Progenitor cell of endocrine pancreas (in vitro differentiated cells): ENCODE measurements at regions not wholly inside any gene's neighbourhood (a gene's known extent, or its start where the extent isn't known, plus 50 kb on each side); places are given as distances from the start of the nearest gene placed in this dataset.
"Not testable (repeated sequence)": the region's sequence is repeated elsewhere in the genome, so short reads cannot be mapped to it uniquely, and the experiment has no call there.

Experiments used
- DNase-seq: peaks from one replicate; pipeline ENCODE4 v3.0.0; 2021; ENCODE audit warnings: low spot score; ENCODE audit not compliant: unreplicated experiment
- H3K27ac Mint-ChIP-seq: 2 replicates; pipeline ENCODE4 v1.8.0; 2021; ENCODE audit warnings: mild to moderate bottlenecking, moderate library complexity, mixed read lengths
- H3K27me3 Mint-ChIP-seq: 2 replicates; pipeline ENCODE4 v1.8.0; 2021; ENCODE audit warnings: mixed read lengths
- H3K36me3 Mint-ChIP-seq: 2 replicates; pipeline ENCODE4 v1.8.0; 2022; ENCODE audit warnings: mixed read lengths; ENCODE audit not compliant: insufficient read depth
- H3K4me1 Mint-ChIP-seq: 2 replicates; pipeline ENCODE4 v1.8.0; 2021; ENCODE audit warnings: low read depth, mixed read lengths
- H3K4me3 Mint-ChIP-seq: 2 replicates; pipeline ENCODE4 v1.8.0; 2021; ENCODE audit warnings: low read depth, mild to moderate bottlenecking, moderate library complexity, mixed read lengths
- H3K9me3 Mint-ChIP-seq: 2 replicates; pipeline ENCODE4 v1.8.0; 2021; ENCODE audit warnings: low read depth, mixed read lengths
- CTCF ChIP-seq: fragments of 200-600 bp; sonication (generic); IDR thresholded peaks from one replicate; pipeline ENCODE4 v1.5.0; 2021; ENCODE audit warnings: antibody characterized with exemption, mild to moderate bottlenecking; ENCODE audit not compliant: unreplicated experiment

GRCh38 chr1:96886474-96886873 is 164.9 kb downstream of the PTBP2 start:
- H3K36me3 Mint-ChIP-seq: peaks cover 4% of the 10 kb centered on the region
- H3K27ac Mint-ChIP-seq: no peak overlapping the region
- no peak overlapping the region for H3K4me3 Mint-ChIP-seq
- no peak for DNase-seq
- H3K9me3 Mint-ChIP-seq: peaks cover 12% of the 10 kb centered on the region
- no peaks in the 10 kb centered on the region for H3K27me3 Mint-ChIP-seq
- H3K4me1 Mint-ChIP-seq: no peaks in the 10 kb centered on the region
- TF ChIP-seq CTCF: no peak

- no peak for TF ChIP-seq CTCF
- Mint-ChIP-seq H3K27me3 (no peaks in the 10 kb centered on the region), H3K4me3 (no peak overlapping the region)
Measured at GRCh38 chr1:96887501-96887900, 165.9 kb downstream of the PTBP2 start.

GRCh38 chr1:96901783-96902363 is 180.3 kb downstream of the PTBP2 start:
- Mint-ChIP-seq H3K4me1 (no peaks in the 10 kb centered on the region), H3K9me3 (peaks cover 30% of the 10 kb centered on the region), H3K27ac (no peak overlapping the region), H3K27me3 (no peaks in the 10 kb centered on the region), H3K4me3 (no peak overlapping the region), H3K36me3 (peaks cover 5% of the 10 kb centered on the region)
- TF ChIP-seq CTCF: no peak
- DNase-seq: no peak

More at GRCh38 chr1:96887501-96887900, 165.9 kb downstream of the PTBP2 start:
- Mint-ChIP-seq H3K9me3 (peaks cover 18% of the 10 kb centered on the region), H3K4me1 (no peaks in the 10 kb centered on the region), H3K27ac (no peak overlapping the region), H3K36me3 (peaks cover 5% of the 10 kb centered on the region)
- DNase-seq: no peak

- no peaks in the 10 kb centered on the region for H3K9me3 Mint-ChIP-seq
- no peaks in the 10 kb centered on the region for H3K36me3 Mint-ChIP-seq
- H3K27ac Mint-ChIP-seq: no peak overlapping the region
- TF ChIP-seq CTCF: no peak
- no peak for DNase-seq
- no peaks in the 10 kb centered on the region for H3K4me1 Mint-ChIP-seq
- no peaks in the 10 kb centered on the region for H3K27me3 Mint-ChIP-seq
- H3K4me3 Mint-ChIP-seq: no peak overlapping the region
Measured at GRCh38 chr1:96912248-96912647, 190.7 kb downstream of the PTBP2 start.

- not testable (repeated sequence) for H3K4me3 Mint-ChIP-seq, H3K27me3 Mint-ChIP-seq, H3K4me1 Mint-ChIP-seq, H3K36me3 Mint-ChIP-seq, H3K9me3 Mint-ChIP-seq, H3K27ac Mint-ChIP-seq, DNase-seq
Measured at GRCh38 chr1:96915701-96916100, 194.1 kb downstream of the PTBP2 start.

GRCh38 chr1:96918406-96918805 is 196.8 kb downstream of the PTBP2 start:
- Mint-ChIP-seq H3K27ac (no peak overlapping the region), H3K36me3 (no peaks in the 10 kb centered on the region), H3K4me3 (no peak overlapping the region), H3K27me3 (no peaks in the 10 kb centered on the region), H3K4me1 (no peaks in the 10 kb centered on the region), H3K9me3 (peaks cover 16% of the 10 kb centered on the region)
- no peak for TF ChIP-seq CTCF
- DNase-seq: no peak
